ENCODE measurements at regions not wholly inside any gene's neighbourhood (a gene's known extent, or its start where the extent isn't known, plus 50 kb on each side); places are given as distances from the start of the nearest gene placed in this dataset.

DNA sequence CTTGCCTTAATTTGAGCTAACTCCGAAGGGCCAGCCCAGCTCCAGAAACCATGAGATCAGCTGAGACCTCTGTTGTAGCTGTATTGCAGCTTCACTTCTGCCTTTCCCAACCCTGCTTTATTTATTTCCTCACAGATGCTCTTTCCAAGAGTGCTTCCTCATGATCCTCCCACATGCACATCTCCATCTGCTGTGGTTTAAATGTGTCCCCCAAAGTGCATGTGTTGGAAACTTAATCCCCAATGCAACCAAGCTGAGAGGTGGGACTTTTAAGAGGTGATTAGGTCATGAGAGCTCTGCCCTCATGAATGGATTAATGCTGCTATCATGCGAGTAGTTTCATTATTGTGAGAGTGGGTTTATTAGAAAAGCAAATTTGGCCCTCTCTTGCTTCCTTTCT lies 164.4 kb upstream of the TAB2 start:
- POLR2A ChIA-PET = interaction anchor here (1.5 kb wide), 1 partner anchor 182 kb away, joined by 3 read pairs; no protein-coding TSS in a partner anchor
- no peaks in the 10 kb centered on the region for H3K79me2 ChIP-seq (ENCODE audit: insufficient read depth, low read depth, low read length)
- H3K4me1 ChIP-seq (ENCODE audit: insufficient read depth, low read length, poor library complexity, severe bottlenecking) = no peaks in the 10 kb centered on the region
- intact Hi-C loops (cut with micrococcal nuclease; ENCODE audit: unreplicated experiment) = no loop called here
- TF ChIP-seq EZH2phosphoT487 (IDR thresholded peaks at IDR 0.05; ENCODE audit: borderline replicate concordance, low read depth, low read length) = no peak
- TF ChIP-seq, protein P1, sequence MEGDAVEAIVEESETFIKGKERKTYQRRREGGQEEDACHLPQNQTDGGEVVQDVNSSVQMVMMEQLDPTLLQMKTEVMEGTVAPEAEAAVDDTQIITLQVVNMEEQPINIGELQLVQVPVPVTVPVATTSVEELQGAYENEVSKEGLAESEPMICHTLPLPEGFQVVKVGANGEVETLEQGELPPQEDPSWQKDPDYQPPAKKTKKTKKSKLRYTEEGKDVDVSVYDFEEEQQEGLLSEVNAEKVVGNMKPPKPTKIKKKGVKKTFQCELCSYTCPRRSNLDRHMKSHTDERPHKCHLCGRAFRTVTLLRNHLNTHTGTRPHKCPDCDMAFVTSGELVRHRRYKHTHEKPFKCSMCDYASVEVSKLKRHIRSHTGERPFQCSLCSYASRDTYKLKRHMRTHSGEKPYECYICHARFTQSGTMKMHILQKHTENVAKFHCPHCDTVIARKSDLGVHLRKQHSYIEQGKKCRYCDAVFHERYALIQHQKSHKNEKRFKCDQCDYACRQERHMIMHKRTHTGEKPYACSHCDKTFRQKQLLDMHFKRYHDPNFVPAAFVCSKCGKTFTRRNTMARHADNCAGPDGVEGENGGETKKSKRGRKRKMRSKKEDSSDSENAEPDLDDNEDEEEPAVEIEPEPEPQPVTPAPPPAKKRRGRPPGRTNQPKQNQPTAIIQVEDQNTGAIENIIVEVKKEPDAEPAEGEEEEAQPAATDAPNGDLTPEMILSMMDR (conservative IDR thresholded peaks at IDR 0.05; ENCODE audit: low read length) = no peak
- CTCF ChIA-PET (ENCODE audit: unreplicated experiment) = no interaction called here
- no peaks in the 10 kb centered on the region for H3K36me3 ChIP-seq (ENCODE audit: insufficient read depth, low read length)
- no peaks in the 10 kb centered on the region for H4K20me1 ChIP-seq (ENCODE audit: insufficient read depth, low read length)
- H3K9me2 ChIP-seq (ENCODE audit: insufficient read depth, low read length) = no peaks in the 10 kb centered on the region
- no peak overlapping the region for H2AFZ ChIP-seq (ENCODE audit: low read length)
- no peaks in the 10 kb centered on the region for H3K9me3 ChIP-seq (ENCODE audit: low read length)
- BruUV-seq (replicated peaks) = no TSS peak
- H3K4me2 ChIP-seq (ENCODE audit: low read length) = no peak overlapping the region
- H3K4me3 ChIP-seq (ENCODE audit: low read depth, low read length, poor library complexity, severe bottlenecking) = no peak overlapping the region
- H3K27ac ChIP-seq (ENCODE audit: low read depth, low read length, poor library complexity, severe bottlenecking) = no peak overlapping the region
- DNase-seq (ENCODE audit: low spot score) = no peak

DNA sequence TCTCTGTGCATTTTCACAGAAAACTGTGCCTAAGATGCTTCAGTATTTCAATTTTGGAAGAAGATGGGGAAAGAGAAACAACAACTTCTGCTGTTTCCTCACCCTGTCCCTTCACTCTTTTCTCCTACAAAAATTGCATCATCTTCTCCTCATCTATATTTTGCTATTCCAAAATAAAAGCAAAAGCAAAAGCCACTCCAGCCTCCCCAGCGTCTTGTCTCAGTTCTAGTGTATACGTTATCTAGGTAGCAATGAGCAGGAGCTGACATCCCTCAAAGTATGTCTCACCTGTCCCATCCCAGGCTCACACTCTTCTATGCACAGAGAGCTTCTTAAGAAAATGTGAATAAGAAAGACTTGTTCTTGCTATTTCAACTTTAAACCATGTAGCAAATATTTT lies 163.8 kb upstream of the TAB2 start:
- DNase-seq (ENCODE audit: low spot score) = no peak
- H3K4me1 ChIP-seq (ENCODE audit: insufficient read depth, low read length, poor library complexity, severe bottlenecking) = no peaks in the 10 kb centered on the region

DNA sequence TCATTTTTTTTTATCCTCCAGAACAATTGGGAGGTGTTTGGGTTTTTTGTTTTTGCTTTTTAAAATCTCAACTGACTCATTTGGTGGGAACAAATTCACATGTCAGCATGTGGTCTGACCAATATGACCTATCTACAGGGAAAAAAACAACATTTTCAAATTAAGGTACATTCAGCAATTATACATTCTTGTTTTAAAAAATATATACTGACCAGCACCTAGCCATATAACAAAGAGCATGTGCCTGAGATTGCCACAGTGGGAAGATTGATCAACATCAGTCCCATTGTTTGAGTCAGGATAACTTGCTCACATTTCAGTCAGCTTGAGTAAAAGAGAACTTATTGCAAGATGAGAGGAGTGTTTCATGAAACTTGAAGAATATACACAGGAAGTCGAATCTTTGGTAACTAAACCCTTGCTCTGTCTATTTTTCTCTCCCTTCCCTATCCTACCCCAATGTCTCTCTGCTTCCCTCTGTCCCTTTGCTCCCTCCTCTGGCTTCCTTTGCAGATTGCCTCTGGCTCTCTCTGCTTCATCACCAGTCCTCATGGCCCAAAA lies 163.2 kb upstream of the TAB2 start:
- intact Hi-C loops (cut with micrococcal nuclease; ENCODE audit: unreplicated experiment) = no loop called here
- Histone ChIP-seq H3K9me3 (ENCODE audit: low read length) (no peaks in the 10 kb centered on the region), H3K27ac (ENCODE audit: low read depth, low read length, poor library complexity, severe bottlenecking) (no peak overlapping the region), H3K4me2 (ENCODE audit: low read length) (no peak overlapping the region), H2AFZ (ENCODE audit: low read length) (no peak overlapping the region), H3K79me2 (ENCODE audit: insufficient read depth, low read depth, low read length) (no peaks in the 10 kb centered on the region), H3K9me2 (ENCODE audit: insufficient read depth, low read length) (no peaks in the 10 kb centered on the region), H4K20me1 (ENCODE audit: insufficient read depth, low read length) (no peaks in the 10 kb centered on the region), H3K4me1 (ENCODE audit: insufficient read depth, low read length, poor library complexity, severe bottlenecking) (no peaks in the 10 kb centered on the region), H3K36me3 (ENCODE audit: insufficient read depth, low read length) (no peaks in the 10 kb centered on the region), H3K4me3 (ENCODE audit: low read depth, low read length, poor library complexity, severe bottlenecking) (no peak overlapping the region)
- no peak for TF ChIP-seq EZH2phosphoT487 (IDR thresholded peaks at IDR 0.05; ENCODE audit: borderline replicate concordance, low read depth, low read length)
- TF ChIP-seq, protein P1 (conservative IDR thresholded peaks at IDR 0.05; ENCODE audit: low read length) = no peak
- ChIA-PET POLR2A (interaction anchor here (1.0 kb wide), 1 partner anchor 10 kb away, joined by 4 read pairs; no protein-coding TSS in a partner anchor), CTCF (ENCODE audit: unreplicated experiment) (no interaction called here)
- no peak for DNase-seq (ENCODE audit: low spot score)
- no TSS peak for BruUV-seq (replicated peaks)

More for the DNA sequence above, 163.8 kb upstream of the TAB2 start:
- no peaks in the 10 kb centered on the region for H3K79me2 ChIP-seq (ENCODE audit: insufficient read depth, low read depth, low read length)
- H3K9me3 ChIP-seq (ENCODE audit: low read length) = no peaks in the 10 kb centered on the region
- CTCF ChIA-PET (ENCODE audit: unreplicated experiment) = no interaction called here
- H3K36me3 ChIP-seq (ENCODE audit: insufficient read depth, low read length) = no peaks in the 10 kb centered on the region
- H3K4me2 ChIP-seq (ENCODE audit: low read length) = no peak overlapping the region
- POLR2A ChIA-PET = interaction anchor here (1.5 kb wide), 1 partner anchor 182 kb away, joined by 3 read pairs; no protein-coding TSS in a partner anchor
- no peak overlapping the region for H2AFZ ChIP-seq (ENCODE audit: low read length)
- H3K4me3 ChIP-seq (ENCODE audit: low read depth, low read length, poor library complexity, severe bottlenecking) = no peak overlapping the region
- TF ChIP-seq, protein P1 (conservative IDR thresholded peaks at IDR 0.05; ENCODE audit: low read length) = no peak
- TF ChIP-seq EZH2phosphoT487 (IDR thresholded peaks at IDR 0.05; ENCODE audit: borderline replicate concordance, low read depth, low read length) = no peak
- no peak overlapping the region for H3K27ac ChIP-seq (ENCODE audit: low read depth, low read length, poor library complexity, severe bottlenecking)
- no peaks in the 10 kb centered on the region for H3K9me2 ChIP-seq (ENCODE audit: insufficient read depth, low read length)
- BruUV-seq (replicated peaks) = no TSS peak
- intact Hi-C loops (cut with micrococcal nuclease; ENCODE audit: unreplicated experiment) = no loop called here
- no peaks in the 10 kb centered on the region for H4K20me1 ChIP-seq (ENCODE audit: insufficient read depth, low read length)

All from OCI-LY7 (cell line).